GM23248 (cell line): ENCODE measurements at regions not wholly inside any gene's neighbourhood (a gene's known extent, or its start where the extent isn't known, plus 50 kb on each side); places are given as distances from the start of the nearest gene placed in this dataset.

Source experiments
- EZH2 ChIP-seq: fragments of 200-600 bp; sonication (generic); IDR thresholded peaks from 2 replicates; pipeline ENCODE4 v1.6.1; 2018; ENCODE audit warnings: antibody characterized with exemption, mild to moderate bottlenecking; ENCODE audit not compliant: insufficient read depth, poor library complexity, severe bottlenecking
- EZH2phosphoT487 ChIP-seq: fragments of 200-600 bp; sonication (generic); IDR thresholded peaks from 2 replicates; pipeline ENCODE4 v1.6.1; 2018; ENCODE audit warnings: antibody characterized with exemption, moderate library complexity, mild to moderate bottlenecking, low read depth; ENCODE audit not compliant: insufficient read depth

- TF ChIP-seq EZH2 (no peak), EZH2phosphoT487 (no peak)
Observed at GRCh38 chr22:27580311-27580897, 221.2 kb downstream of the MN1 start.
